HG03469 (cell line): ENCODE measurements at regions not wholly inside any gene's neighbourhood (a gene's known extent, or its start where the extent isn't known, plus 50 kb on each side); places are given as distances from the start of the nearest gene placed in this dataset.
"Not testable (repeated sequence)": the region's sequence is repeated elsewhere in the genome, so short reads cannot be mapped to it uniquely, and the experiment has no call there.

Source experiments
- ATAC-seq: cut with Tn5 transposase; IDR thresholded peaks from one replicate; pipeline ENCODE4 v1.9.1; 2021; ENCODE audit warnings: mild to moderate bottlenecking, moderate library complexity, moderate number of reproducible peaks; ENCODE audit not compliant: unreplicated experiment

DNA sequence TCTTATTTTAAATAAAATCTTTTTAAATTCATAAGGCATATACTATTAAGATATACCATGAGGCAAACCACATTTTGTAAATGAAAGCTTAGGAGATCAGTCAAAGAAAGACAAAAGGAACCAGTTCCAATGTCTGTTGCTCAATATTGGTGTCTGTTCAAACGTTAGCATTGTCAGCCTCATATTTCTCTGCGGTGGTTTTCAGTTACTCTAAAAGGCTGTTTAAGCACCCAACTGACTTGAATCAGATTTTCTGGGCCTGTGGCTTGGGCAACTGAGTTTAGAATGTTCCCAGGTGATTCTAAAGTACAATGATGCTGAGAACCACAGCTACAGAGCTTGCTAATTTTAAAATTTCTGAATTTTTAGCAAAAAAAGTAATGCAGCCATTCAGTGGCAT lies 166.3 kb upstream of the KIF2A start:
- no peak for ATAC-seq

DNA sequence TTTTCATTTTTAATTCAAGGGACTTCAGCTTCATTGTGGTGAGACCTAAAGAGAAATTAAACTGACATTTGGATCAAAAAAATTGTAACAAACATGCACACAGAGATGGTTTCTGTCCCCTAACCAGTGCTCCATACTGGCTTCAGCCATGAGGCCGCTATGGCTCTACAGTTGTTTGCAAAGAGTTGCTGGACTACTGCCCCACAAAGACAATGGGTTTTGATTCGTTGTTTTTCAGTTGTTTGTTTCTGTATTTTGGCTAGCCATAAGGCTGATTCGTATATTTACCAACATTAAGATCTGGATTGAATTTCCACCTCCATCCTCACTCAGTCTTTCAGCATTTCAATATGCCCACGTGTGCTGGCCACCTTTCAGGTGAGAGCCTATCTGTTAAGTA lies 163.7 kb upstream of the KIF2A start:
- no peak for ATAC-seq

DNA sequence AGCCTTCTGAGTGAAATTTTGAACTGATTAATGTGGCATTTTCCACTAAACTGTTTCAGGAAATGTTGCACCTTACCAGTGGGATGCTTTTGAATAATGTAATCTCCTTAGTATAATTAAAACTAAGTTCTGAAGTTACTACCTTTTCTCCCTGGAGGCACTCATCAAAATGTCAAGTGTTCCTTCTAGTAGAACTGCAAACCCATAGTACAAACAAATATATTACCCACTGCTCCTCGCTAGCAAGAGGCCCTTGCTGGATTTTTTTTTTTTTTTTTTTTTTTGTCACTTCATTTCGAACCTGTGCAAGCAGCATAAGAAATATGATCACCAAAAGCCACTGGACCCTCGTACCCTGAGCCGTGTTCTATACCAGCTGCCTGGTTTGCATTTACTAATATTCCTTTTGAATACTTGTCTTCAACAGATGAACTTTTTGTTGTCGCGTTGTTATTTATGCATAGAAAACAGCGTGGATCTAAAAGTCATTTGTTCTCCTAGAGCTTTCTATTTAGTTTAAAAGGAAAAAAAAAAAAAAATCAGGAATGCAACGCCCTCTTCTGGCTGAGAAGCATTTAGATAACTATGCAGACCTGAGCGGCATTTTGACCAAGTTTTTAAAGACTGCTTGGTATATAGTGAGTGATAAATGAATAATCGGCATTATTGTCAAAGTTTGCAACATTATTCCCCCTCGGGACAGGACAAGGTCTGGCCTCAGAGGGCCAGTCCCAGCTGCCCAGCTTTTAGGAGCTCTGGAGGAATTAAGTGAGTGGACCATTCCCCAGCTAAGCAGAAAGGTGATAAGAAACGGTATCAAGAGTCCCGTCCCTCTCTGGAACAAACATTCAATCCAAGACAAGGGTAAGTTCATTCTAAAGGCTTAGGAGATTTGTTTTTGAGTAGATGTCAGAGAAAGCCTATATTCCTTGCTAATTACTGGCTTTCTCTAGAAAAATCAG lies 162.5 kb upstream of the KIF2A start:
- no peak for ATAC-seq

DNA sequence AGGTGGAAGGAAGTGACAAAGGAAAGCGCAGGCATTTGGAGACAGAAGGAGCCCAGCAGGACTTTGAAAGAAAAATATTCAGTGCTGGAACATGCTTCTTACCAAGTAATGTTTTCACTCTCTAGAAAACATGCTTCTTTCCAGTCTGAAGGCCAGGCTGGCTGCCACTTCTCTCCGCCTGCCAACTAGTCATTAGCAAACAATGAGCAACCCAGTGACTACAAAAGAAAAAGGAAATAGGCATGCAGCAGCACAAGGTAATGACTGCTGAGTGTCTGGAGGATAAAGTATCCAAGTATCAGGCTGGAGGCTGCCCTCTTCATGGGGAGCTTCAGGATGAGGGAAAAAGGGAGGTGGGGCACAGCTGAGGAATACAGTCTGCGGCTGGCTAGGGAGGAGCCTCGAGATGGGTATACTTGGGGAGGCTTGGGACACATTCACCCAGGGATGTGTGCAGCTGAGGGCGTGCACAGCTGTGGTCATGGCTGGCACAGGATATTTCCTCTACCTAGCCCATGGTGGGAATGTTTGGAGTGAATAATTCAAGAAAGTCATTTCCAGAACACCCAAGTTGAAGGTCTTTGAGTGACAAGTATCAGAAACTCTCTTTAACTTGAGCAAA lies 161.5 kb upstream of the KIF2A start:
- no peak for ATAC-seq

DNA sequence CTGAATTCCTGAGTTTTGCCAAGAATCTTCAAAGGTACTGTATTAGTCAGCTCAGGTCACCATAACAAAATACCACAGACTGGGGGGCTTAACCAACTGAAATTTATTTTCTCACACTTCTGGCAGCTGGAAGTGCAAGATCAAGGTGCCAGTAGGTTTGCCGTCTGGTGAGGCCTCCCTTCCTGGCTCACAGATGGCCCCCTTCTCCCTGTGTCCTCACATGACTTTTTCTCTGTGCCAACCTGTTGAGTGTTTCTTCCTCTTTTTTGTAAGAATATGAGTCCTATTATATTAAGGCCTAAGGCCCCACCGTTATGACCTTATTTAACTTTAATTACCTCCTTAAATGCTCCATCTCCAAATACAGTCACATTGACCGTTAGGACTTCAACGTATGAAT lies 156.1 kb upstream of the KIF2A start:
- ATAC-seq, result no peak

DNA sequence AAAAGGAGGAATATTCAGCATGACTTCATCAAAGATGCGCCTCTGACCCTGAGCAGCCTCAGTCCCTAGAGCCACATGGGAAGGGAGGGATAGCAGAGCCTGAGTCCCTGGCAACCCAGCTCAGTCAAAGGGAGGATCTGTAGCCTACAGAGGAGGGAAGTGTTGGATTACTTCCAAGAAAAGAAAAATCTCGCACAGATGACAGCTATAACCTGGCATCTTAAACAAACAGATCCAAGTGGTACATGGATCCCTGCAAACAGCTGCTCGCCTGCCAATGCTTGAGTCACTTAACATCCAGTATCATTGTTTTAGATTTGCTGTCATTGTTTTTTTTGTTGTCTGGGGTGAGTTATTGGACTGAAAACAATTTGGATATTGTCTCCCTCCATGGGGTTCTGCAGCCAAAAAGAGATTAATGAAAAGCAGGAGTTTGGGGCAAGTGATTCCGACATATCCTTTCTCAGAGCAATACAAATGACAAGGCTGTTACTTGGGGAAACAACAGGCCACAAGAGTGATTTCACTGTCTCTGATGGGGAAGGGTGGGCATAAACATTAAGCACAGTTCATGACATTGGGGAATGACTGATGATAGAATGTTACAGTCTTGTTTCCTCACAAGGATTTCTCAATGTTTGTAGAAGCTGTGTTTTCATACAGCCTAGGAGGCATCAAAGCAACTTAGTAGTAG lies 153.5 kb upstream of the KIF2A start:
- no peak for ATAC-seq

DNA sequence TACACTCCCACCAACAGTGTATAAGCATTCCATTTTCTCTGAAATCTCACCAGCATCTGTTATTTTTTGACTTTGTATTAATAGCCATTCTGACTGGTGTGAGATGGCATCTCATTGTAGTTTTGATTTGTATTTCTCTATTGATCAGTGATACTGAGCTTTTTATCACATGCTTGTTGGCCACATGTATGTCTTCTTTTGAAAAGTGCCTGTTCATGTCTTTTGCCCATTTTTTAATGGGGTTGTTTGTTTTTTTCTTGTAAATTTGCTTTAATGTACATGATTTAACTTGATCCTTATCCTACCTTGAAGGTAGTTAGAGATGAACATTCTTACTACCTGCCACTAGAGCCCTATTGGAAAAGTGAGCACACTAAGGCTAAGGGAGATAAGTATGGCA lies 151.2 kb upstream of the KIF2A start:
- no peak for ATAC-seq

DNA sequence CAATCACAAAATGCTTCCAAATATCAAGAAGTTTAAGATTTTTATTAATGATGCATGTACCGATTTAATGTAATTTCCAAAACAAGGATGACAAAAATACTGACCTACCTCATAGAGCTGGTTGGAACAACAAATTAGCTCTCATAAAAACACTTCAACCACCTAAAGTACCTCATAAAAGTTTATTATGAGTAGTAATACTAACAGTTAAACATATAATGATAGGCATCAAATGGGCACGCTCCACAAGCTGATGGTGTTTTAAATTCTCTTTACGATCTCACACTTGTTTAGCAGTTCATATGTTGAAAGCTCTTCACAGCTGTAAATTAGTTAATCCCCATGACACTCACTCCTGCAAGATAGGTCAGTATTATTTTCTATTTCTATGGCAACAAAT lies 150.0 kb upstream of the KIF2A start:
- no peak for ATAC-seq

DNA sequence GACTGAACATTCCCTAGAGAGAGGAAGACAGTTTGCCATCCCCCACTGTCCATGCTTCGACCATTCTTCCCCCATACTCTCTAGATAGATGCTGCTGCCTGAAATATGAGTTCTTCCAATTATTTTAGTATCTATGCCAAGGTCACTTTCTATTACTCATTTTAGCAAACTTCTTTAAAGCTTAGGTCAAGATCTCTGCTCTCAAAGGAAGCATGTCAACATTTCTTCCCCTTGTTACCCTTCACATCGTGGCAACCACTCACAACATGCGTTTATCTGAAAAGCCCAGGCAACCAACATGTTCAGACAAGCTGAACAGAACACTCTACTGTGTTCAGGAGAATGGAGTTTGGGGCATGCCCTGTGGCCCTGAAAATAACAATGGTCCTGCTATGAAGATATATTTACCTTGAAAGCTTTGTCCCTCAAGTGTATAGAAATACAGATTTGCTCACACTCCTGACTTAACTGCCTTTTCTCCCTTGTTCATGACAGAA lies 138.4 kb upstream of the KIF2A start:
- no peak for ATAC-seq

DNA sequence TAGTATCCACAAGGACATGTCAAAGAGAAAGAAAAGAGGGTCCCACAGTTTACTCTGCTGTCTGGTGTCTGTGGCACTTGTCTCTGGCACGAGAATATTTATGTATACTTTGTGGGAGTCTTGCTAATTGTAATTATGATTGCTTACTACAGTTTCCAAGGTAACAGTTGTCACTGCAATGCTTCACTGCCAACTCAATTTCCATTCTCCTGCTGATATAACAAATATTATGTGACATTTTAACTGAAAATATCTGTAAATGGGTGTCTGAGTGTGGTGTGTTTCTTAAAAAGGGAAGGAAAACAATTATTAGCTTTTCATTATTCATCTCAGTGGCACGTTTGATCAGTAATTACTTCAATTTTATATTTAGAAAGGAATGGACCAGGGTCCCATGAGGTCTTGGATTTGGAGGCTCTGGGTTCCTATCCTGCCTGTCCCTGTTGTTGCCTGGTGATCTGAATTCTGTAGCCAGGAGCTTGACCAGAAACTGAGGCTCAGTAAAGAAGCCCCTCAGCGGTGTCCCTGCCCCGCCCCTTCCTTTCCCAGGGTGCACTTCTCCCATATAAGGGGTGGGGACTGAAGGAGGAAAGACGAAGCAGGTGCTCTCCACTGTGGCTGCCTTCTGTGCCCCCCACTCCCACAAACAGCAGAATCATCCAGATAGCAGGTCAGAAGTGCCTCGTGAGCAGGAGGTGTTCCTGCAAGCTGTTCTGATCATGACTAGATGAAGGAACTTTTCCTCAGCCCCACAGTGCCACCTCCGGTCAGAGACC lies 137.3 kb upstream of the KIF2A start:
- no peak for ATAC-seq

DNA sequence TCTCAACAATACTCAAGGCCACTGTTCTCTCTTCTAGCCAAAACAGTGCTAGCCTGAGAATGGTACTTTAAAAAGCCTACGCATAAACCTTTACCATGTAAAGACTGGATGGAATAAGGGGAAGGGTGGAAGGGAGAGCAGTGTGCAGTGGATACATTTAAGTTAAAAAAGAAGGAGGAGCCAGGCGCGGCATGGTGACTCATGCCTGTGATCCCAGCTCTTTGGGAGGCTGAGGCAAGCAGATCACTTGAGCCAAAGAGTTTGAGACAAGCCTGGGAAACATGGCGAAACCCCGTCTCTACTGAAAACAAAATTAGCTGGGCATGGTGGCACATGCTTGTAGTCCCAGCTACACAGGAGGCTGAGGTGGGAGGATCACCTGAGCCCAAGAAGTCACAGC lies 127.7 kb upstream of the KIF2A start:
- ATAC-seq, result no peak

DNA sequence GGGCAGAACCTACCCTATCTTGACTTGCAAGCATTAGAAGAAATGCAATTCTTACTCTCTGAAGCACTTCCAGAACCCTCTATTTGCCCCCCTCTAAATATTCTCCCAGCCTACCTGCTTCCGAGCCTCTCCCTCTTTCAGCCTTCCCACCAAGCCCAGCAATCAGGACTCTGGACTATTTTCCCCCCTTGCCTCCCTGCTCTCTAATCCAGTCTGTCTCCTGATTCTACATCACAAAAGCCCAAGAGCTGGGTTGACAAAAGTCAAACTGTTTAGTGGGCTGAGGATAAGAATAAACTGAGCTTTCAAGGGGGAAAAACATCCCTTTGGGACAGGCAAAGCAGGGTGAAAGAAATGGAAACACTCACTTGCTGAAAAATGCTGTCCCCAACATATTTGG lies 123.2 kb upstream of the KIF2A start:
- no peak for ATAC-seq

DNA sequence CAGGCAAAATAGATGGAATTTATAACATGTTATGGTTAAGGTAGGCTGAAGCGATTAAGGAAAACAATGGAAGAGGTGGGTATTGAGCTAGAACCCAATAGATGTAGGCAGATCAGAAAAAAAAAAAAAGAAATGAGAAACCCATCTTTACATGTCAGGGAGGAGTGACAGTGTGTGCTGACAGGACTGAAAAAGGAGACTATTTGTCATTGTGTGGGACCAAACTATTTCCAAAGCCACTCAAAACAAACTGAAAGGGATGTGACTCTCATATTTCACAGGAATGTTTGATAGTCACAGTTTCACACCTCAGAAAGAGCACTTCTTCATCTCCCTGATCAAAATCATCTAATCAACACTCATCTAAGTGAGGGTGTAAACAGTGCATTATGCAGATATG lies 122.3 kb upstream of the KIF2A start:
- ATAC-seq, result no peak

DNA sequence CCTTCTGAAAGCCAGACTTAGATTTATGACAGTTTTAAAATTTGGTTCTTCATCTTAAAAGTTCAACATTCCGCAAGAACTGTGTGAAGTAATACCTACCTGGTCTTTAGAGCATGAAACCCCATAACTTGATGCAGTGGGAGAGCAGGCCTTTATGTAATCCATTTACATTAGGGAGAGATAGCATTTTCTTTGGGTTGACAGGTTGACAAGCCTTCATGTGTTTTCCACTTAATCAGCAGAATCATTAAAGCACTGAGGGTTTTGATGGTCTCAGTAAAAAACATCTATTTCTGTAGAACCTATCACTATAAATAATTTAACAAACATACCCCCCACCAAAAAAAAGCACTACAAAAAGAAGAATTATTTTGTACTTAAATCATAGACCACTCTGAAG lies 121.6 kb upstream of the KIF2A start:
- ATAC-seq, result no peak

DNA sequence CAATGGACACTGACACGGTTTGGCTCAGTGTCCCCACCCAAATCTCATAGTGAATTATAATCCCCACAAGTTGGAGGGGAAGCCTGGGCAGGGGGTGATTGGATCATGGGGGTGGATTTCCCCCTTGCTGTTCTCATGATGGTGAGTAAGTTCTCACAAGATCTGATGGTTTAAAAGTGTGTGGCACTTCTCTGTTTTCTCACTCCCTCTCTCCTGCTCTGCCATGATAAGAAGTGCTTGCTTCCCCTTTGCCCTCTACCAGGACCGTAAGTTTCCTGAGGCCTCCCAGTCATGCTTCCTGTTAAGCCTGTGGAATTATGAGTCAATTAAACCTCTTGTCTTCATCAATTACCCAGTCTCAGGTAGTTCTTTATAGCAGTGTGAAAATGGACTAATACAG lies 115.8 kb upstream of the KIF2A start:
- no peak for ATAC-seq

DNA sequence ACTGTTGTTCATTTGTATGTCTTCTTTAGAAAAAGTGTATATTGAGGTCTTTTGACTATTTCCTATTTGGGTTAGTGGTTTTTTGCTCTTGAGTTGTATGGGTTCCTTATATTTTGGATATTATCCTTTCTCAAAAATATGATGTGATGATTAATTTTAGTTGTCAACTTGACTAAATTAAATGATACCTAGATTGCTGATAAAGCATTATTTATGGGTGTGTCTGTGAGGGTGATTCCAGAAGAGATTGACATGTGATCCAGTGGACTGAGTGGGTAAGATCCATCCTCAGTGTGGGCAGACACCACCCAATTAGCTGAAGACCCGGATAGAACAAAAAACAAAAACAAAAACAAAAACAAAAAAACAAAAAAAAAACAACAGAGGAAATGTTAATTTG lies 115.1 kb upstream of the KIF2A start:
- no peak for ATAC-seq

DNA sequence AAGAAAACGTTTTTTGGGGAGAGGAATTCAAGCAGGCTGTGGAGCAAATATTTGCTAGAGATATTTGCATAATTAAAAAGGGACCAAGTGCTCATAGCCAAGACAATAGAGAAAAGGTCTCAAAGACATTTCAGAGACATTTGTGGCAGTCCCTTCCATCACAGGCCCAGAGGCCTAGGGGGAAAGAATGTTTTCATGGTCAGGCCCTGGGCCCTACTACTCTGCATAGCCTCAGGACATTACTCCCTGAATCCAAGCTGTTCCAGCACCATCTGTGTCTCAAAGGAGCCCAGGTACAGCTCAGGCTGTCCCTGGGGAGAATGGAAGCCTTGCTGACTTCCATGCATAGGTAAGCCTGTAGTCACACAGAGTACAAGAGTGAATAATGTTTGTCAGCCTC lies 113.0 kb upstream of the KIF2A start:
- no peak for ATAC-seq

DNA sequence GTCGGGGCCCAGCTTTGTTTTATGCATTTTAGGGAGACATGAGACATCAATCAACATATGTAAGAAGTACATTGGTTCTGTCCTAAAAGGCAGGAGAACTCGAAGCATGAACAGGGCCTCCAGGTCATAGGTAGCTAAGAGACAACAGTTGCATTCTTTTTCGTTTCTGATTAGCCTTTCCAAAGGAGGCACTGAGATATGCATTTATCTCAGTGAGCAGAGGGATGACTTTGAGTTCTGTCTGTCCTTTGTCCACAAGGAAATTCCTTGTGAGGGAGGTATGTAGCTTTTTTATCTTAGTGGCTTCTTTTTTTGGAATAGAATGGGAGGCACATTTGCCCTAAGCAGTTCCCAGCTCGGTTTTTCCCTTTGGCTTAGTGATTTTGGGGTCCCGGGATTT lies 109.5 kb upstream of the KIF2A start:
- ATAC-seq, result not testable (repeated sequence)

DNA sequence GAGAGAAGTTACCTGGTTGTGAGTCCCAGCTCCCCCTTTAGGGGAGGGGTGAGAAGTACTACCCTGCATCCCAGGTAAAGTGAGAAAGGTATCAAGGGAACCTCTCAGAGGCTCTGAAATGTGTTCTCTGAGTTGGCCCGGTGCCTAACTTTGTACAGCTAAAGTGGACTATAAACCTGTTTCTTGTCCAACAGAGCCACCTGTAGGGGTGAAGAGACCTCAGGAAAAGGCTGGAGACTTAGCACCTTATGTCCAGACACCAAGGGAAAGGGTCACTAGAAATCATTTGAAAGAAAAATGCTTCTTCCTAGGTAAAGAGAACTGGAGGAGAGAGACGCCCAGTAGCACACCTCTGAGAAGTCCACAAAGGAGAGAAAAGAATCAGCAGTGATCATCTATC lies 108.3 kb upstream of the KIF2A start:
- no peak for ATAC-seq

DNA sequence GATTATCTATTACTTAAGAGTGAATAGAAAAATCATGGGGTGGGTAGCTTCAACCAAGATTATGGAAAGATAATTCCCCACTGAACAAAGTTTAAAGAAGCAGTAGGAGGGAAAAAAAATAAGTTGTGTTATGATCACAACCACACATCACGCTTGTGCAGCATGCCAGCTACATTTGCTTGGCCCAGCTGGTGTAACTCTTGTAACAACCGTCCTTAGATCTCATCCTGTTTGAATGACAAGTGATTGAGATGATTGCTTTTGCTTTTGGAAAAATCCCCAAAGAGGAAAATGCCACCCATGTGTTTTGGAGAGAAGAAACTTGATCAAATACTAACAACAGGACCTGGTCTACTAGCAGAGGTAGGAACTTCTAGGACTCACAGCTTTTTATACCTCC lies 107.6 kb upstream of the KIF2A start:
- ATAC-seq, result no peak
